SK-N-SH treated with all-trans-retinoic acid at 6 μM for 48 hours (cell line): ENCODE measurements at regions not wholly inside any gene's neighbourhood (a gene's known extent, or its start where the extent isn't known, plus 50 kb on each side); places are given as distances from the start of the nearest gene placed in this dataset.

ENCODE experiments used
- ATAC-seq: fragments of 200-7000 bp; cut with Tn5 transposase; 3 replicates; pipeline ENCODE4 v1.9.1; 2020; ENCODE audit warnings: mild to moderate bottlenecking, moderate library complexity
- ARNTL ChIP-seq: fragments of 450-650 bp; formaldehyde crosslinking; IDR thresholded peaks from 2 replicates; pipeline ENCODE4 v1.5.0; 2020; ENCODE audit warnings: low read depth, mild to moderate bottlenecking, moderate library complexity, borderline replicate concordance
- CSDC2 ChIP-seq: fragments of 250-450 bp; sonication (Bioruptor Pico); IDR thresholded peaks from 2 replicates; pipeline ENCODE4 v1.5.0; 2020; ENCODE audit warnings: mild to moderate bottlenecking, moderate library complexity
- ESRRG ChIP-seq: fragments of 250-450 bp; sonication (Bioruptor Pico); IDR thresholded peaks from 2 replicates; pipeline ENCODE4 v1.6.1; 2021; ENCODE audit warnings: mild to moderate bottlenecking
- GLIS3 ChIP-seq: fragments of 250-450 bp; sonication (Bioruptor Pico); IDR thresholded peaks from 2 replicates; pipeline ENCODE4 v1.5.0; 2020; ENCODE audit warnings: mild to moderate bottlenecking, moderate library complexity
- ISL1 ChIP-seq: fragments of 250-450 bp; sonication (Bioruptor Pico); IDR thresholded peaks from 2 replicates; pipeline ENCODE4 v2.1.2; 2022; ENCODE audit warnings: mild to moderate bottlenecking, moderate library complexity
- PPARA ChIP-seq: fragments of 250-450 bp; sonication (Bioruptor Pico); IDR thresholded peaks from 2 replicates; pipeline ENCODE4 v1.5.0; 2020; ENCODE audit warnings: mild to moderate bottlenecking, borderline replicate concordance
- RARB ChIP-seq: fragments of 250-450 bp; sonication (Bioruptor Pico); IDR thresholded peaks from 2 replicates; pipeline ENCODE4 v1.8.0; 2021; ENCODE audit warnings: mild to moderate bottlenecking, moderate library complexity
- SNAI2 ChIP-seq: fragments of 250-450 bp; sonication (Bioruptor Pico); IDR thresholded peaks from 2 replicates; pipeline ENCODE4 v1.5.0; 2020; ENCODE audit warnings: mild to moderate bottlenecking, moderate library complexity
- TOX ChIP-seq: fragments of 250-450 bp; sonication (Bioruptor Pico); IDR thresholded peaks from 2 replicates; pipeline ENCODE4 v1.8.0; 2021; ENCODE audit warnings: mild to moderate bottlenecking, moderate library complexity, borderline replicate concordance
- ZC3H10 ChIP-seq: fragments of 250-450 bp; sonication (Bioruptor Pico); IDR thresholded peaks from 2 replicates; pipeline ENCODE4 v1.5.1; 2021; ENCODE audit warnings: mild to moderate bottlenecking, moderate library complexity
- ZFP3 ChIP-seq: fragments of 250-450 bp; sonication (Bioruptor Pico); IDR thresholded peaks from 2 replicates; pipeline ENCODE4 v1.5.0; 2020; ENCODE audit warnings: mild to moderate bottlenecking, moderate library complexity
- ZFP30 ChIP-seq: fragments of 450-650 bp; formaldehyde crosslinking; IDR thresholded peaks from 2 replicates; pipeline ENCODE4 v1.5.0; 2022; ENCODE audit warnings: mild to moderate bottlenecking, moderate library complexity
- ZNF565 ChIP-seq: fragments of 450-650 bp; formaldehyde crosslinking; conservative IDR thresholded peaks from 2 replicates; pipeline ENCODE4 v1.5.0; 2020; ENCODE audit warnings: low read depth, mild to moderate bottlenecking, moderate library complexity
- ZNF8 ChIP-seq: fragments of 450-650 bp; formaldehyde crosslinking; IDR thresholded peaks from 2 replicates; pipeline ENCODE4 v1.5.0; 2020; ENCODE audit warnings: mild to moderate bottlenecking, moderate library complexity
- TF ChIP-seq, protein P1 (sequence below): fragments of 250-450 bp; sonication (Bioruptor Pico); IDR thresholded peaks from 2 replicates; pipeline ENCODE4 v1.8.0; 2021; ENCODE audit warnings: low read depth, mild to moderate bottlenecking, moderate library complexity, borderline replicate concordance
- TF ChIP-seq, protein P2 (sequence below): fragments of 250-450 bp; sonication (Bioruptor Pico); IDR thresholded peaks from 2 replicates; pipeline ENCODE4 v1.8.0; 2020; ENCODE audit warnings: mild to moderate bottlenecking, moderate library complexity, borderline replicate concordance
- TF ChIP-seq, protein P3 (sequence below): fragments of 250-450 bp; sonication (Bioruptor Pico); IDR thresholded peaks from 2 replicates; pipeline ENCODE4 v1.5.1; 2021; ENCODE audit warnings: mild to moderate bottlenecking, moderate library complexity

DNA sequence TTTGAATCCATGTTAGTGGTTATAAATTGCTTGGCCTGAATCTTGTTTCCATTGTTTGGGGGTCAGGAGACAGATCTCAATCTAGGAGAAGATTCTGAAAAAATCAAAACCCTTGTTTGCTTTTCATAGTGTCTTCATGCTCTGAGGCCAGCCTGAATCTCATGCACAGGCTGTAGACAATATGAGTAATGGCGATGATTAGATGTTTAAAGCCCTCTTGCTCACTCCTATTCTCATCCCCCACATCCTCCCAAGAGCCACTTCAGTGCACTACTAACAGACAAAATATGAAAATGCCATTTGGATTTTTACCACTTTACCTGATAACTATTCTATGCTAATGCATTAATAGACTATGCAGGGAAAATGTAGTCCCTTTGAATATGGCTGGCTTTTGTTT is 129.4 kb downstream of the NUDT12 start:
- TF ChIP-seq RARB (no peak), ZFP30 (CRISPR knock-in tag) (no peak), ARNTL (CRISPR knock-in tag) (no peak), SNAI2 (no peak), ZNF565 (CRISPR knock-in tag) (no peak), PPARA (CRISPR knock-in tag) (no peak), TOX (CRISPR knock-in tag) (no peak), ZC3H10 (CRISPR knock-in tag) (no peak)
- TF ChIP-seq, protein P1, sequence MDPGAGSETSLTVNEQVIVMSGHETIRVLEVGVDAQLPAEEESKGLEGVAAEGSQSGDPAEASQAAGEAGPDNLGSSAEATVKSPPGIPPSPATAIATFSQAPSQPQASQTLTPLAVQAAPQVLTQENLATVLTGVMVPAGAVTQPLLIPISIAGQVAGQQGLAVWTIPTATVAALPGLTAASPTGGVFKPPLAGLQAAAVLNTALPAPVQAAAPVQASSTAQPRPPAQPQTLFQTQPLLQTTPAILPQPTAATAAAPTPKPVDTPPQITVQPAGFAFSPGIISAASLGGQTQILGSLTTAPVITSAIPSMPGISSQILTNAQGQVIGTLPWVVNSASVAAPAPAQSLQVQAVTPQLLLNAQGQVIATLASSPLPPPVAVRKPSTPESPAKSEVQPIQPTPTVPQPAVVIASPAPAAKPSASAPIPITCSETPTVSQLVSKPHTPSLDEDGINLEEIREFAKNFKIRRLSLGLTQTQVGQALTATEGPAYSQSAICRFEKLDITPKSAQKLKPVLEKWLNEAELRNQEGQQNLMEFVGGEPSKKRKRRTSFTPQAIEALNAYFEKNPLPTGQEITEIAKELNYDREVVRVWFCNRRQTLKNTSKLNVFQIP (CRISPR knock-in tag), result no peak
- TF ChIP-seq, protein P2, sequence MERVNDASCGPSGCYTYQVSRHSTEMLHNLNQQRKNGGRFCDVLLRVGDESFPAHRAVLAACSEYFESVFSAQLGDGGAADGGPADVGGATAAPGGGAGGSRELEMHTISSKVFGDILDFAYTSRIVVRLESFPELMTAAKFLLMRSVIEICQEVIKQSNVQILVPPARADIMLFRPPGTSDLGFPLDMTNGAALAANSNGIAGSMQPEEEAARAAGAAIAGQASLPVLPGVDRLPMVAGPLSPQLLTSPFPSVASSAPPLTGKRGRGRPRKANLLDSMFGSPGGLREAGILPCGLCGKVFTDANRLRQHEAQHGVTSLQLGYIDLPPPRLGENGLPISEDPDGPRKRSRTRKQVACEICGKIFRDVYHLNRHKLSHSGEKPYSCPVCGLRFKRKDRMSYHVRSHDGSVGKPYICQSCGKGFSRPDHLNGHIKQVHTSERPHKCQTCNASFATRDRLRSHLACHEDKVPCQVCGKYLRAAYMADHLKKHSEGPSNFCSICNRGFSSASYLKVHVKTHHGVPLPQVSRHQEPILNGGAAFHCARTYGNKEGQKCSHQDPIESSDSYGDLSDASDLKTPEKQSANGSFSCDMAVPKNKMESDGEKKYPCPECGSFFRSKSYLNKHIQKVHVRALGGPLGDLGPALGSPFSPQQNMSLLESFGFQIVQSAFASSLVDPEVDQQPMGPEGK (CRISPR knock-in tag), result no peak
- peak; percentile 45; the same call in 1 of the 3 replicates for ATAC-seq

DNA sequence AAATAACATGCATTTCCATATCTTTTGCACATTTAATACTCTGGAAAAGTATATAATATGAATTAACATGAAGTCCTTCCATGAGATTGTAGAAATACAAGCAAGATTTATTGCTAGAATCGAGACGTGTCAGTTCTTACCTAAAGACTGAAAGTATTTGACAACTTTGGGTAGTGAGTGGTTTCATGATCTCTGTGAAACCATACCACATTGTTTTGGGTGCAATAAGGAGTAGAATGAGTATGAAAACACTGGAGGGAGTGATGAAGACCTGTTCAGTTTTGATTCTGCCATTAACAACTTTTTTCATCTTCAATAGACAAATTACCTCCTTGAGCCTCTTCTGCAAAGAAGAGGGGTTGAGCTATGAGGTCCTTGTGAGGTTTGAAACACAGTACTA is 133.7 kb downstream of the NUDT12 start:
- ATAC-seq, result no peak
- TF ChIP-seq ZFP3 (CRISPR knock-in tag) (no peak), CSDC2 (no peak), ZNF8 (CRISPR knock-in tag) (no peak), ZC3H10 (CRISPR knock-in tag) (no peak), GLIS3 (no peak)

DNA sequence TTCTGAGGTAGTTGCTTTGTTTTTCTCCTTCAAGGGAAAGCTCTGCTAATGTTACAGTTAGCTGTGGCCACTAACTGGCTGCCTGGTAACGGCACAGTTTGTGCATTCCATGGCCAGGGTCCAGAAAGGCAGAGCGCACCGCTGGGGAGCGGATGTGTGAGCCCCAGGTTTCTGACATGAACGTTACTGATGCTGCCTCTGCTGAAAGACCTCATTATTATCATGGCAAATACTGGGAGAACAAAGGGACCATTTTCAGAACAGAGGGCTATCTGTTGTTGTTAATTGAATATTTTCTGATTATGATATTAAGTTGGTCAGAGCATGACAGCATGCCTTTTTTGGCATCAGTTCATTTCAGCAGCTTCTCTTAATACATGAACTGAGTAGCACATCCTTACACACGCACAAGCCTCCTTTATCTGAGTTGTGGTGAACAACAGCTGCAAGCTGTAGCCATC is 134.1 kb downstream of the NUDT12 start:
- TF ChIP-seq, protein P2 (CRISPR knock-in tag), result no peak
- no peak for TF ChIP-seq ARNTL (CRISPR knock-in tag)
- TF ChIP-seq ZFP30 (CRISPR knock-in tag), result no peak
- no peak for TF ChIP-seq TOX (CRISPR knock-in tag)
- no peak for TF ChIP-seq ISL1 (CRISPR knock-in tag)
- TF ChIP-seq, protein P3, sequence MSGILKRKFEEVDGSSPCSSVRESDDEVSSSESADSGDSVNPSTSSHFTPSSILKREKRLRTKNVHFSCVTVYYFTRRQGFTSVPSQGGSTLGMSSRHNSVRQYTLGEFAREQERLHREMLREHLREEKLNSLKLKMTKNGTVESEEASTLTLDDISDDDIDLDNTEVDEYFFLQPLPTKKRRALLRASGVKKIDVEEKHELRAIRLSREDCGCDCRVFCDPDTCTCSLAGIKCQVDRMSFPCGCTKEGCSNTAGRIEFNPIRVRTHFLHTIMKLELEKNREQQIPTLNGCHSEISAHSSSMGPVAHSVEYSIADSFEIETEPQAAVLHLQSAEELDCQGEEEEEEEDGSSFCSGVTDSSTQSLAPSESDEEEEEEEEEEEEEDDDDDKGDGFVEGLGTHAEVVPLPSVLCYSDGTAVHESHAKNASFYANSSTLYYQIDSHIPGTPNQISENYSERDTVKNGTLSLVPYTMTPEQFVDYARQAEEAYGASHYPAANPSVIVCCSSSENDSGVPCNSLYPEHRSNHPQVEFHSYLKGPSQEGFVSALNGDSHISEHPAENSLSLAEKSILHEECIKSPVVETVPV (CRISPR knock-in tag), result no peak
- no peak for TF ChIP-seq ESRRG (CRISPR knock-in tag)
- TF ChIP-seq ZC3H10 (CRISPR knock-in tag), result no peak
- no peak for TF ChIP-seq CSDC2
- no peak for TF ChIP-seq SNAI2
- TF ChIP-seq, protein P1 (CRISPR knock-in tag), result no peak
- no peak for TF ChIP-seq RARB
- peak; percentile 96 for ATAC-seq

DNA sequence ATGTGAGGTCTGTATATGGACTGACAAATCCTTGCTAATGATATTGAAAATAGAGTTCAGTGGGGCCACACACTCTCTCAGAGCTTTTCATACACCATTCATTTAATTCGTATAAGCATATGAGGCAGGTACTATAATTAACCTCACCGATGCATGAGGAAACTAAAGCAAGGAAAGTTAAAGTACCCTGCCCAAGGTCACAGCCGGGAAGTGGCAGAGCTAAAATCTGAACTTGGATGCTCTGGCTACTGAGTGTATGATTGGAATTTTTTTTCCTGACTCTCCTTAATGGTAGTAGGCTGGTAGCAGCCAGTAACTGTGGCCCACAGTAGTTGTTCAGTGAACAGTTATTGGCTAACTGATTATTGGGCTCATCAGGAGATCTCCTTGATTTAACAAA is 135.3 kb downstream of the NUDT12 start:
- TF ChIP-seq PPARA (CRISPR knock-in tag) (no peak), RARB (no peak), ZNF565 (CRISPR knock-in tag) (no peak)
- no peak for ATAC-seq
